ENCODE measurements at regions not wholly inside any gene's neighbourhood (a gene's known extent, or its start where the extent isn't known, plus 50 kb on each side); places are given as distances from the start of the nearest gene placed in this dataset.
"Not testable (repeated sequence)": the region's sequence is repeated elsewhere in the genome, so short reads cannot be mapped to it uniquely, and the experiment has no call there.

GRCh38 chr12:86727160-86727559 lies 471.0 kb upstream of the MGAT4C start:
- Mint-ChIP-seq H3K4me3 (no peak overlapping the region), H3K27me3 (ENCODE audit: low read depth) (no peaks in the 10 kb centered on the region), H3K36me3 (ENCODE audit: low read depth) (no peaks in the 10 kb centered on the region), H3K4me1 (ENCODE audit: low read depth) (no peaks in the 10 kb centered on the region), H3K27ac (no peak overlapping the region), H3K9me3 (no peaks in the 10 kb centered on the region)
- DNase-seq (ENCODE audit: low spot score) = no peak

DNA sequence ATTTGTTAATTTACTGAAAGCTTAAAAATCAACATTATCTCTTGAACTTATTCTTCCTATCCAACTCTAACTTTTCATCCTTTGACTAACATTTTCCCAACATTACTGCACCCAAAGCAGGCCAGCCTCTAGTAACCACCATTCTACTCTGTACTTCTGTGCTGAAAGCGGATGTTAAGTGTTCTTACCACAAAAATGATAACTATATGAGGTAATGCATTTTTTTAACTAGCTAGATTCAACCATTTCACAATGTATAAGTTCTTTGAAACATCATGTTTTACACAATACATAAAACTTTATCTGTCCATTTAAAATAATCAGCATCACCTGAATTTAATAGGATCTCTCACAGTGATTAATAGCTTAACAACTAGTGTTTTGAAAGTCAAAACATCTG lies 468.5 kb upstream of the MGAT4C start:
- no peak for DNase-seq (ENCODE audit: low spot score)
- no peaks in the 10 kb centered on the region for H3K36me3 Mint-ChIP-seq (ENCODE audit: low read depth)
- no peak overlapping the region for H3K4me3 Mint-ChIP-seq
- no peaks in the 10 kb centered on the region for H3K4me1 Mint-ChIP-seq (ENCODE audit: low read depth)
- no peaks in the 10 kb centered on the region for H3K27me3 Mint-ChIP-seq (ENCODE audit: low read depth)
- H3K9me3 Mint-ChIP-seq = peaks cover 4% of the 10 kb centered on the region
- H3K27ac Mint-ChIP-seq = no peak overlapping the region

GRCh38 chr12:86723326-86723725 lies 467.1 kb upstream of the MGAT4C start:
- no peaks in the 10 kb centered on the region for H3K4me1 Mint-ChIP-seq (ENCODE audit: low read depth)
- H3K4me3 Mint-ChIP-seq = no peak overlapping the region
- H3K27ac Mint-ChIP-seq = no peak overlapping the region
- peaks cover 4% of the 10 kb centered on the region for H3K9me3 Mint-ChIP-seq
- no peak for DNase-seq (ENCODE audit: low spot score)
- no peaks in the 10 kb centered on the region for H3K27me3 Mint-ChIP-seq (ENCODE audit: low read depth)
- H3K36me3 Mint-ChIP-seq (ENCODE audit: low read depth) = no peaks in the 10 kb centered on the region

- H3K4me3 Mint-ChIP-seq = no peak overlapping the region
- H3K27me3 Mint-ChIP-seq (ENCODE audit: low read depth) = no peaks in the 10 kb centered on the region
- no peak for DNase-seq (ENCODE audit: low spot score)
- peaks cover 4% of the 10 kb centered on the region for H3K9me3 Mint-ChIP-seq
- no peaks in the 10 kb centered on the region for H3K4me1 Mint-ChIP-seq (ENCODE audit: low read depth)
- H3K27ac Mint-ChIP-seq = no peak overlapping the region
- H3K36me3 Mint-ChIP-seq (ENCODE audit: low read depth) = no peaks in the 10 kb centered on the region
Measured at GRCh38 chr12:86721713-86722397, 465.7 kb upstream of the MGAT4C start.

- no peak for DNase-seq (ENCODE audit: low spot score)
- Mint-ChIP-seq H3K36me3 (ENCODE audit: low read depth) (no peaks in the 10 kb centered on the region), H3K9me3 (peaks cover 4% of the 10 kb centered on the region), H3K4me3 (no peak overlapping the region), H3K27ac (no peak overlapping the region), H3K4me1 (ENCODE audit: low read depth) (no peaks in the 10 kb centered on the region), H3K27me3 (ENCODE audit: low read depth) (no peaks in the 10 kb centered on the region)
Measured at GRCh38 chr12:86719381-86719780, 463.2 kb upstream of the MGAT4C start.

GRCh38 chr12:86713121-86713520 lies 456.9 kb upstream of the MGAT4C start:
- Mint-ChIP-seq H3K4me3 (no peak overlapping the region), H3K4me1 (ENCODE audit: low read depth) (no peaks in the 10 kb centered on the region), H3K36me3 (ENCODE audit: low read depth) (no peaks in the 10 kb centered on the region), H3K27me3 (ENCODE audit: low read depth) (no peaks in the 10 kb centered on the region), H3K27ac (no peak overlapping the region), H3K9me3 (peaks cover 15% of the 10 kb centered on the region)
- DNase-seq (ENCODE audit: low spot score) = no peak

DNA sequence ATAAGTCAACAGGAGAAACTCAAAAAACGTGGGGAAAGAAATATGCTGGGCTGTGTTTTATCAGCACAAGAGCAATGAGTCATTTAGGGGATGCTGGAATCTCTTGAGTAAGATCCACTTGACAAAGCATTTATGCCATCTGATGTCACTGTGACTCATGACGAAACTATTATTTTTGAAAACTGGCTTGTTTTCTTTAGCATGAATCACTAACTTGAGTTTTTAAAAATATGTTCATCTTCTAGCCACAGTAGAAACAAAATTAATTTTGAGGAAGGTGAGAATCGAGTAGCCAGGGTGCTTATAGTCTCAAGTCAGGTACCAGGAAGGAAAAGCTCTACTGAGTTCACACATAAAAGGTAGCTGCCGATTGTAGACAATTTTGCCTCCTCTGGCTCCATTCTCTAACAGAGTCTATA lies 456.2 kb upstream of the MGAT4C start:
- Mint-ChIP-seq H3K9me3 (peaks cover 15% of the 10 kb centered on the region), H3K27ac (no peak overlapping the region), H3K36me3 (ENCODE audit: low read depth) (no peaks in the 10 kb centered on the region), H3K27me3 (ENCODE audit: low read depth) (no peaks in the 10 kb centered on the region), H3K4me1 (ENCODE audit: low read depth) (no peaks in the 10 kb centered on the region), H3K4me3 (no peak overlapping the region)
- no peak for DNase-seq (ENCODE audit: low spot score)

- Mint-ChIP-seq H3K27me3 (ENCODE audit: low read depth) (no peaks in the 10 kb centered on the region), H3K36me3 (ENCODE audit: low read depth) (no peaks in the 10 kb centered on the region), H3K4me3 (no peak overlapping the region), H3K4me1 (ENCODE audit: low read depth) (no peaks in the 10 kb centered on the region), H3K27ac (no peak overlapping the region), H3K9me3 (peaks cover 22% of the 10 kb centered on the region)
- no peak for DNase-seq (ENCODE audit: low spot score)
Measured at GRCh38 chr12:86711731-86712130, 455.5 kb upstream of the MGAT4C start.

DNA sequence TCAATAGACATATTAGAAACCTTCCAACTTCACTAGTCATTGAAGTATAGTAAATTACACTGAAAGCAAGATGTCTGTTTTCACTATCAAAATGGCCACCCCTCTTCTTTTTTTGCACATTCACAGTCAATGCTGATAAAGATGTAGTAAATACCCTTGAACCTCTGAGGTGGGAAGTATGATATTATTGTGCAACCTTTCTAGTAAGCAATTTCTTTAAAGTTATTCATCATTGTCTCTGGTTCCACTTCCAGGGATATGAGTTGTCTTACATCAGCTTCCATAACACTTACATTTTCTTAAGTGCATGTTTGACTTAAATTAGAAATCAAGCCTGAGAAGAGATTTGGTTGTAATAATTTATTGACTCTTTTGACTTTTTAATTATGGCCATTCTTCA lies 453.9 kb upstream of the MGAT4C start:
- H3K27me3 Mint-ChIP-seq (ENCODE audit: low read depth) = no peaks in the 10 kb centered on the region
- H3K4me1 Mint-ChIP-seq (ENCODE audit: low read depth) = no peaks in the 10 kb centered on the region
- H3K36me3 Mint-ChIP-seq (ENCODE audit: low read depth) = no peaks in the 10 kb centered on the region
- H3K4me3 Mint-ChIP-seq = no peak overlapping the region
- no peak for DNase-seq (ENCODE audit: low spot score)
- peaks cover 25% of the 10 kb centered on the region for H3K9me3 Mint-ChIP-seq
- H3K27ac Mint-ChIP-seq = no peak overlapping the region

- H3K27ac Mint-ChIP-seq; H3K27me3 Mint-ChIP-seq (ENCODE audit: low read depth); DNase-seq (ENCODE audit: low spot score); H3K36me3 Mint-ChIP-seq (ENCODE audit: low read depth); H3K4me3 Mint-ChIP-seq; H3K4me1 Mint-ChIP-seq (ENCODE audit: low read depth): not testable (repeated sequence)
- peaks cover 25% of the 10 kb centered on the region for H3K9me3 Mint-ChIP-seq
Measured at GRCh38 chr12:86709017-86709416, 452.8 kb upstream of the MGAT4C start.

DNA sequence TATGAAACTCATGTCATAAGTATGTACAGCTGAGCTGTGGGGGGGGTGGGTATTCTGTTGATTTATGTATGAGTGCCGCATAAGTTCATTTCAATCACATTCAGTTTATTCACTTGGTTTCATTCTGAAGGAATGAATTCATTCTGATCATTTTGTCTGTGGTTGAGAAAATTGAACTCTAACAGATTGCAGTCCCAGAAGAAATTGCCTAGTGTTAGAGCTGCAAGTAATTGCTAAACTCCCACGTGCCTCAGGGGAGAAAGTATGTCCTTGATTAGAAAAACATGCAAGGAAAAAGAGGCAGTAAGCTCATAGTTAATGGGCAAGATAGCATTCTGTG lies 442.4 kb upstream of the MGAT4C start:
- Mint-ChIP-seq H3K4me3 (no peak overlapping the region), H3K27ac (no peak overlapping the region)

GRCh38 chr12:86697916-86698640 lies 441.9 kb upstream of the MGAT4C start:
- DNase-seq (ENCODE audit: low spot score) = no peak
- peaks cover 6% of the 10 kb centered on the region for H3K9me3 Mint-ChIP-seq
- no peaks in the 10 kb centered on the region for H3K36me3 Mint-ChIP-seq (ENCODE audit: low read depth)
- H3K4me1 Mint-ChIP-seq (ENCODE audit: low read depth) = no peaks in the 10 kb centered on the region
- H3K4me3 Mint-ChIP-seq = no peak overlapping the region
- no peak overlapping the region for H3K27ac Mint-ChIP-seq
- no peaks in the 10 kb centered on the region for H3K27me3 Mint-ChIP-seq (ENCODE audit: low read depth)

More for the DNA sequence above, 442.4 kb upstream of the MGAT4C start:
- DNase-seq (ENCODE audit: low spot score) = no peak
- Mint-ChIP-seq H3K27me3 (ENCODE audit: low read depth) (no peaks in the 10 kb centered on the region), H3K4me1 (ENCODE audit: low read depth) (no peaks in the 10 kb centered on the region), H3K9me3 (peaks cover 6% of the 10 kb centered on the region), H3K36me3 (ENCODE audit: low read depth) (no peaks in the 10 kb centered on the region)

- Mint-ChIP-seq H3K27me3 (ENCODE audit: low read depth) (no peaks in the 10 kb centered on the region), H3K9me3 (peaks cover 28% of the 10 kb centered on the region), H3K27ac (no peak overlapping the region), H3K4me1 (ENCODE audit: low read depth) (no peaks in the 10 kb centered on the region), H3K4me3 (no peak overlapping the region), H3K36me3 (ENCODE audit: low read depth) (no peaks in the 10 kb centered on the region)
- no peak for DNase-seq (ENCODE audit: low spot score)
Measured at GRCh38 chr12:86683568-86684304, 427.5 kb upstream of the MGAT4C start.

DNA sequence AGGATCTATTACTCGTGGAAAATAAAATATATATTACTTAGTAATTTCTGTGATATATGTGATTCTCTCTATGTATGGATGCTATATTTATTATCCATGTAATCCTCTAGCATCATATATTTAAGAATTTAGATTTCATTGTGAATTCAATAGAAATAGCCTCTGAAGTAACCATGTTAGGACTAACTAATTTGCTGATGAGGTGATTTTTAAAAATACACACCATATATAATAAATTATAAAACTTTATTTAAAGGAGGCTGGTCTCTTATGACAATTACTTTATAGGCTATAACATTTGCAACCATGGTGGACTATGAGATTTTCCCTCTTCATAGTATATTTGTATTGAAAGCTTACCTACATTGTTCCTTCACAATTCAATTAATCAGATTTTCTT lies 424.9 kb upstream of the MGAT4C start:
- H3K36me3 Mint-ChIP-seq (ENCODE audit: low read depth) = no peaks in the 10 kb centered on the region
- no peaks in the 10 kb centered on the region for H3K4me1 Mint-ChIP-seq (ENCODE audit: low read depth)
- no peak overlapping the region for H3K4me3 Mint-ChIP-seq
- peaks cover 17% of the 10 kb centered on the region for H3K9me3 Mint-ChIP-seq
- no peaks in the 10 kb centered on the region for H3K27me3 Mint-ChIP-seq (ENCODE audit: low read depth)
- H3K27ac Mint-ChIP-seq = no peak overlapping the region
- no peak for DNase-seq (ENCODE audit: low spot score)

Data from T-helper 2 cell treated with Interferon-gamma antibody and Interleukin-4, amounts not matched to agents 5 μg/mL and 100 μg/mL, for 36 hours (primary cell).